Type B pancreatic cell (in vitro differentiated cells): ENCODE measurements at regions not wholly inside any gene's neighbourhood (a gene's known extent, or its start where the extent isn't known, plus 50 kb on each side); places are given as distances from the start of the nearest gene placed in this dataset.

Experiments
- DNase-seq: peaks from one replicate; pipeline ENCODE4 v3.0.0; 2021; ENCODE audit warnings: mixed read lengths; ENCODE audit not compliant: unreplicated experiment; ENCODE audit errors: extremely low spot score
- H3K27ac Mint-ChIP-seq: 2 replicates; pipeline ENCODE4 v1.8.0; 2021; ENCODE audit warnings: mild to moderate bottlenecking, mixed read lengths
- H3K27me3 Mint-ChIP-seq: 2 replicates; pipeline ENCODE4 v1.8.0; 2021; ENCODE audit warnings: mixed read lengths
- H3K36me3 Mint-ChIP-seq: 2 replicates; pipeline ENCODE4 v1.8.0; 2021; ENCODE audit warnings: mixed read lengths
- H3K4me1 Mint-ChIP-seq: one replicate; pipeline ENCODE4 v1.8.0; 2021; ENCODE audit warnings: mixed read lengths; ENCODE audit not compliant: unreplicated experiment
- H3K4me3 Mint-ChIP-seq: 2 replicates; pipeline ENCODE4 v1.8.0; 2021; ENCODE audit warnings: mild to moderate bottlenecking, mixed read lengths
- H3K9me3 Mint-ChIP-seq: 2 replicates; pipeline ENCODE4 v1.8.0; 2021; ENCODE audit warnings: mixed read lengths
- TF ChIP-seq, protein P1 (sequence below): fragments of 200-600 bp; sonication (generic); conservative IDR thresholded peaks from 2 replicates; pipeline ENCODE4 v1.5.0; 2021; ENCODE audit warnings: antibody characterized with exemption, mild to moderate bottlenecking

DNA sequence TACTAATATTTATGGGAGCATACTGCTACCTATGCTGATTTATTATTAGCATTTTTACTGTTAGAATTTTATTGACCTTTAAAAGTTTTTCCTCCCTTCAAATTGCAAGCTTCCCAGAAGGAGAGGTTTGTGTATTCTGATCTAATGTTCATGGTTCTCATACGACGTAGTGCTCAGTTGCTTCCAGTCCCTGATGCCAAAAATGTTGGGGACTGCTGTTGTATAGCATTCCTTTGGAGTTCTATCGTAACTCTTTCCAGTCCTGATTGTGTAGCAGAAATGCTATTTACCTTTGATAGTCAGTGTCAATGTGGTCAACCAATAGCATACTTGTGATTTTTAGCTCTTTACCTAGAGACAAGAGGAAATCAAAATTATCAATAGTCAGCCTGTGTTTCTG is 69.5 kb upstream of the ZSWIM2 start:
- TF ChIP-seq, protein P1, sequence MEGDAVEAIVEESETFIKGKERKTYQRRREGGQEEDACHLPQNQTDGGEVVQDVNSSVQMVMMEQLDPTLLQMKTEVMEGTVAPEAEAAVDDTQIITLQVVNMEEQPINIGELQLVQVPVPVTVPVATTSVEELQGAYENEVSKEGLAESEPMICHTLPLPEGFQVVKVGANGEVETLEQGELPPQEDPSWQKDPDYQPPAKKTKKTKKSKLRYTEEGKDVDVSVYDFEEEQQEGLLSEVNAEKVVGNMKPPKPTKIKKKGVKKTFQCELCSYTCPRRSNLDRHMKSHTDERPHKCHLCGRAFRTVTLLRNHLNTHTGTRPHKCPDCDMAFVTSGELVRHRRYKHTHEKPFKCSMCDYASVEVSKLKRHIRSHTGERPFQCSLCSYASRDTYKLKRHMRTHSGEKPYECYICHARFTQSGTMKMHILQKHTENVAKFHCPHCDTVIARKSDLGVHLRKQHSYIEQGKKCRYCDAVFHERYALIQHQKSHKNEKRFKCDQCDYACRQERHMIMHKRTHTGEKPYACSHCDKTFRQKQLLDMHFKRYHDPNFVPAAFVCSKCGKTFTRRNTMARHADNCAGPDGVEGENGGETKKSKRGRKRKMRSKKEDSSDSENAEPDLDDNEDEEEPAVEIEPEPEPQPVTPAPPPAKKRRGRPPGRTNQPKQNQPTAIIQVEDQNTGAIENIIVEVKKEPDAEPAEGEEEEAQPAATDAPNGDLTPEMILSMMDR, result no peak
- Mint-ChIP-seq H3K27me3 (no peaks in the 10 kb centered on the region), H3K36me3 (no peaks in the 10 kb centered on the region), H3K9me3 (no peaks in the 10 kb centered on the region), H3K4me1 (no peaks in the 10 kb centered on the region), H3K27ac (no peak overlapping the region), H3K4me3 (no peak overlapping the region)
- no peak for DNase-seq

DNA sequence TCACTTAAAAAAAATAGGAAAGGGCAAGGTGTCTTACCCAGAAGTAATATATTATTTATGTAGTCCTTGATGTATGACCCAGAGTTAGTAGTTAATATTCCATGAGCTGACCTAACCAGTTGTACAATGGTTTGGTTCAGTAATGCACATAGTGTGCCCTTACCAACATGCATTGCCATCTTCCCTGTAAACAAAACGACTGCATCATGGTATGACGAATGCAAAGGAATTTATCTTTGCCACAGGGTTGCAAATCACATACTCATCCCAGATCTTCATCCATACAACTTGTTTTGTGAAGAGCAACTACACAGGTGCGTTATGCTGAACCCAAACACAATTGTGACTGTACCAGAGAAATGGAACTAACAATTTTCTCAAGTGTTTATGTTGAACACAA is 68.9 kb upstream of the ZSWIM2 start:
- DNase-seq, result no peak
- Mint-ChIP-seq H3K36me3 (no peaks in the 10 kb centered on the region), H3K9me3 (no peaks in the 10 kb centered on the region), H3K4me3 (no peak overlapping the region), H3K27me3 (no peaks in the 10 kb centered on the region), H3K4me1 (no peaks in the 10 kb centered on the region), H3K27ac (no peak overlapping the region)
- TF ChIP-seq, protein P1, result no peak

DNA sequence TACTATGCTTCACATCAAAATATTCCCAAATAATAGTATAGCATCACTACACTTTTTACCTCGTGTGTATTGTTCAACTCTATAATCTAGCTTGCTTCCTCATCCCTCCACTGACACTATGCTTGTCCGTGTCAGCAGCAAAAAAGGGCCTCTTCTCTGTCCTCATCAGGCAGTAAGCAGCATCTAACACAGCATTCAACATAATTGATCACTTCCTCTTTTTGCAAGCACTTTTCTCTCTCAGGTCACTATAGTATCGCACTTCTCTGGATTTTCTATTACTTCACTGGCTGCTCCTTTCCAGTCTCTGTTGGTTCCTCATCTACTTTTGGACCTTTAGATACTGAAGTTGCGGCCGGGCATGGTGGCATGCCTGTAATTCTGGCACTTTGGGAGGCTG is 64.9 kb upstream of the ZSWIM2 start:
- peaks cover 3% of the 10 kb centered on the region for H3K4me1 Mint-ChIP-seq
- H3K9me3 Mint-ChIP-seq, result no peaks in the 10 kb centered on the region
- H3K36me3 Mint-ChIP-seq, result no peaks in the 10 kb centered on the region
- H3K27ac Mint-ChIP-seq, result no peak overlapping the region
- no peak for DNase-seq
- no peak overlapping the region for H3K4me3 Mint-ChIP-seq
- no peaks in the 10 kb centered on the region for H3K27me3 Mint-ChIP-seq
- TF ChIP-seq, protein P1, result no peak

DNA sequence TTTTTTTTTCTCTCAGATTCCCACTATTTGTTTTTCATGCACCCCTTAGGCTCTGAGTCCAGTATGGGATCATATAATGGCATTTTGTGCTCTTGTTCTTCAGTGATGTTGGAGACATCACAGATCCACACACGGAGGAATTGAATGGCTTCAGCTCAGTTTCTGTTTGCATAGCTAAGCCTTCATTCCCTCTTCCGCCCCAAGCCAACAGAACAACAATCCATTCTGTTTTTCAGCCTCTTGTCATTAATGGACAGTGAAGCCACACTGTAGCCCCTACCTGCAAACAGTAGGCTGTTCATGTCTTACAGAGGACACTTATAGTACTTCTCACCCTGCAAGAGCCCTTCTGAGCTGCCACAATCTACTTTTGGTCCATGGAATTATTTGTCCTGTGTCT is 64.0 kb upstream of the ZSWIM2 start:
- no peak for DNase-seq
- TF ChIP-seq, protein P1, result no peak
- Mint-ChIP-seq H3K27ac (no peak overlapping the region), H3K4me3 (no peak overlapping the region), H3K4me1 (peaks cover 3% of the 10 kb centered on the region), H3K36me3 (no peaks in the 10 kb centered on the region), H3K9me3 (no peaks in the 10 kb centered on the region), H3K27me3 (no peaks in the 10 kb centered on the region)

DNA sequence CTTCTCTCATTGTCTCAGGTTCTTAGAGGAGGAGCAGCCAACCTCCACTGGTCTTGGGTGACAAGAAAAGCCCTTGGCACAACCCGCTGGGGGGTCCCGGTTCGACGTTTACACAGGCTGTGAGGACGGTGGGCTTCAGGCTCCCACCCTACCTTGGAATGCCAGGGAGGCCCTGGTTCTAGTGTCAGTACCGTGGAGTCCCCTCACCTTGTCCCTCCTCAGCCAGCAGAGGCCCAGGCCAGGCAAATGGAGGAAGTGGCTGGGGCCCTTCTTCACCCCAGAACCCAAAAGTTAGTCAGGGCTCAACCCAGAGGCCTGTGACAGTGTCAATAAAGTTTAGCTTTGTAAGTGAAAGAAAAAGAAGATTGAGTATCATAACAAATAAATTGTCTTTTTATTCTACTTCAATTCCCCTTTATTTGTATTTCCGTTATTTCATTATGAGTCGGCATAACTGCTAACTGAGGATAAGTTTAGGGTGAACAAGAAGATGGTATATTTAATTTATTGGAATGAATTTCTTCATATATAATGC is 62.6 kb upstream of the ZSWIM2 start:
- no peak for DNase-seq
- H3K9me3 Mint-ChIP-seq, result no peaks in the 10 kb centered on the region
- TF ChIP-seq, protein P1, result no peak
- no peak overlapping the region for H3K27ac Mint-ChIP-seq
- H3K27me3 Mint-ChIP-seq, result no peaks in the 10 kb centered on the region
- H3K4me1 Mint-ChIP-seq, result peaks cover 3% of the 10 kb centered on the region
- no peak overlapping the region for H3K4me3 Mint-ChIP-seq
- no peaks in the 10 kb centered on the region for H3K36me3 Mint-ChIP-seq

DNA sequence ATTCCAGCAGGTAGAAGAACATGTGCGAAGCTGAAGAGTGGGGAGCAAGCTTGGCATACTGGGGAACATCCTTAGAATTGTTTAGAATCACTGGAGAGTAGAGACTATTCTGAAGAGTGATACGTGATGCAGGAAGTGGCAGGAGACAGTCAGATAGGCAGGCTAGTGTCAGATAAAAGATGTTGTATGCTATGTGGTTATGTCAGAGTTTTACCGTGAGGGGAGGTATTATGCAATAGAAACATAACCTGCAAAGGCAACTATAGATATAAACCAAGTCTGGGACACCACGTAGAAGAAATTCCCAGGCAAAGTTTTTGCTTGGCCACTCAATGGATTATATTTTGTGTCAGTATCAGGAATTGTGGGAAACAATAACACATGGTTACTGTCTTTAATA is 62.0 kb upstream of the ZSWIM2 start:
- no peak for DNase-seq
- Mint-ChIP-seq H3K4me3 (no peak overlapping the region), H3K27me3 (no peaks in the 10 kb centered on the region), H3K36me3 (no peaks in the 10 kb centered on the region), H3K27ac (no peak overlapping the region), H3K9me3 (no peaks in the 10 kb centered on the region), H3K4me1 (peaks cover 3% of the 10 kb centered on the region)
- TF ChIP-seq, protein P1, result no peak
